HFFc6 (cell line): ENCODE measurements at regions not wholly inside any gene's neighbourhood (a gene's known extent, or its start where the extent isn't known, plus 50 kb on each side); places are given as distances from the start of the nearest gene placed in this dataset.

Experiments used
- DNase-seq: peaks from one replicate; pipeline ENCODE4 v3.0.0-alpha.2; 2018
- H3K27ac Mint-ChIP-seq: 2 replicates; pipeline ENCODE4 v1.8.0; 2020; ENCODE audit warnings: mild to moderate bottlenecking, mixed read lengths
- H3K27me3 Mint-ChIP-seq: 2 replicates; pipeline ENCODE4 v1.8.0; 2021; ENCODE audit warnings: mild to moderate bottlenecking, moderate library complexity, mixed read lengths; ENCODE audit not compliant: insufficient read depth
- H3K36me3 Mint-ChIP-seq: 2 replicates; pipeline ENCODE4 v1.8.0; 2021; ENCODE audit warnings: low read depth, mixed read lengths
- H3K4me1 Mint-ChIP-seq: 2 replicates; pipeline ENCODE4 v1.8.0; 2020; ENCODE audit warnings: low read depth, mixed read lengths
- H3K4me3 Mint-ChIP-seq: 2 replicates; pipeline ENCODE4 v1.8.0; 2020; ENCODE audit warnings: mild to moderate bottlenecking, moderate library complexity, mixed read lengths
- H3K9me3 Mint-ChIP-seq: 2 replicates; pipeline ENCODE4 v1.8.0; 2020; ENCODE audit warnings: mild to moderate bottlenecking, mixed read lengths
- TF ChIP-seq, protein P1 (sequence below): fragments of 200-600 bp; sonication (generic); IDR thresholded peaks from 2 replicates; pipeline ENCODE4 v1.5.0; 2021; ENCODE audit warnings: antibody characterized with exemption, mild to moderate bottlenecking

DNA sequence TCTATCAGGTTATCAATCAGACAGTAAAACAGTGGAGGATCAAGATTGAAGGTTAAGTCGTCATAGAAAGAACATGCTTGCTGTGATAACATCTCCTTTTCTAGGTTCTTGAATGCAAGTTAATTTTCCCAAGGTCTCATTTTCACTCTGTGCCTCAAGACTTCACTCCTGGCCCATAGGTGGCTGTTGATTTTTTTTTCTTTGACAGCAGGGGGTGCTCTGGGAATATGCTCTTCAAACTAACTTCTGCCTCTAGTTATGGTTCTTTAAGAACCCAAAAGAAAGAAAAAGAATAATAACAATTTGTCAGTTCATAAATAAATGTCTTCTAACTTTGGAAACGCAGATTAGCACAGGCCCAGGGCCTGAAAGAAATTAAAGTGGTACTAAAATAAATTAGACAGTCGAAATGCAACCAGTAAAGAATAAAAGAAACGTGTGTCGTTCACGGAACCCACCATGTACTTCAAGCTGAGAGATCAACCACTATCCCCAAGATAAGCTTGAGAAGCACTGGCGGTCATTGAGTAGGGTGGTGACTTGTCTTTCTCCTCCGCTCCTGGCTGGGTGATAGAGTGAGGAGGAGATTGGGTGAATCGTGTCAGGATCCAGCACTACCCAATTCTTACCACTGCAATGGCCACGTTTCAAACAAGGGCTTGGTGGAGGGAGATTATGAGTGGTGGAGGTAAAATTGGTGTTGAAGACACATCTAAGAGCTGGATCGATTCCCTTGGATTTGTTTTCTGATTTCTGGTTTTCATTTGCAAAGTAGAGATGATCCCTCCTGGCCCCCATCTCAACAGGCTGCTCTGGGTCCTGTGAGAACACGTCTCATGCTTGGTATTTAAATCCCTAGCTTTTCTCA is 93.4 kb upstream of the IRX4 start:
- Mint-ChIP-seq H3K27me3 (peaks cover 9% of the 10 kb centered on the region), H3K9me3 (peaks cover 9% of the 10 kb centered on the region; the same call in 1 of the 2 replicates), H3K27ac (no peak overlapping the region), H3K4me3 (no peak overlapping the region), H3K36me3 (no peaks in the 10 kb centered on the region), H3K4me1 (no peaks in the 10 kb centered on the region)
- TF ChIP-seq, protein P1, sequence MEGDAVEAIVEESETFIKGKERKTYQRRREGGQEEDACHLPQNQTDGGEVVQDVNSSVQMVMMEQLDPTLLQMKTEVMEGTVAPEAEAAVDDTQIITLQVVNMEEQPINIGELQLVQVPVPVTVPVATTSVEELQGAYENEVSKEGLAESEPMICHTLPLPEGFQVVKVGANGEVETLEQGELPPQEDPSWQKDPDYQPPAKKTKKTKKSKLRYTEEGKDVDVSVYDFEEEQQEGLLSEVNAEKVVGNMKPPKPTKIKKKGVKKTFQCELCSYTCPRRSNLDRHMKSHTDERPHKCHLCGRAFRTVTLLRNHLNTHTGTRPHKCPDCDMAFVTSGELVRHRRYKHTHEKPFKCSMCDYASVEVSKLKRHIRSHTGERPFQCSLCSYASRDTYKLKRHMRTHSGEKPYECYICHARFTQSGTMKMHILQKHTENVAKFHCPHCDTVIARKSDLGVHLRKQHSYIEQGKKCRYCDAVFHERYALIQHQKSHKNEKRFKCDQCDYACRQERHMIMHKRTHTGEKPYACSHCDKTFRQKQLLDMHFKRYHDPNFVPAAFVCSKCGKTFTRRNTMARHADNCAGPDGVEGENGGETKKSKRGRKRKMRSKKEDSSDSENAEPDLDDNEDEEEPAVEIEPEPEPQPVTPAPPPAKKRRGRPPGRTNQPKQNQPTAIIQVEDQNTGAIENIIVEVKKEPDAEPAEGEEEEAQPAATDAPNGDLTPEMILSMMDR, result no peak
- no peak for DNase-seq

DNA sequence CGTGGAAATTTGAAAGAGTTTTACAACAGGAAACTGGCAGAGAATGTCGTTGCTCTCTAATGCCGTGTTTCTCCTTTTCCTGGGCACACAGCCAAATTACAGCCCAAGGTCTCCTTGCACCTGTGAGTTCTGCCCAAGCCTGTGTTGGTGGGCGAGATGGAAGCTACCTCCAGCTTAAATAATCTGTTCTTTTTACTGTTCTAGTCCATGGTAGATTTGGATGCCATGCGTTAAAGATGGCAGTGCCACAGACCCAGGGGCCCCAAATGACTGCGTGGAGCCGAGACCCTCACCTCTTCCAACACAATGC is 92.6 kb upstream of the IRX4 start:
- Mint-ChIP-seq H3K27ac (no peak overlapping the region), H3K9me3 (peaks cover 9% of the 10 kb centered on the region; the same call in 1 of the 2 replicates), H3K4me3 (no peak overlapping the region), H3K27me3 (peaks cover 9% of the 10 kb centered on the region), H3K36me3 (no peaks in the 10 kb centered on the region), H3K4me1 (no peaks in the 10 kb centered on the region)
- TF ChIP-seq, protein P1, result no peak
- DNase-seq, result no peak

DNA sequence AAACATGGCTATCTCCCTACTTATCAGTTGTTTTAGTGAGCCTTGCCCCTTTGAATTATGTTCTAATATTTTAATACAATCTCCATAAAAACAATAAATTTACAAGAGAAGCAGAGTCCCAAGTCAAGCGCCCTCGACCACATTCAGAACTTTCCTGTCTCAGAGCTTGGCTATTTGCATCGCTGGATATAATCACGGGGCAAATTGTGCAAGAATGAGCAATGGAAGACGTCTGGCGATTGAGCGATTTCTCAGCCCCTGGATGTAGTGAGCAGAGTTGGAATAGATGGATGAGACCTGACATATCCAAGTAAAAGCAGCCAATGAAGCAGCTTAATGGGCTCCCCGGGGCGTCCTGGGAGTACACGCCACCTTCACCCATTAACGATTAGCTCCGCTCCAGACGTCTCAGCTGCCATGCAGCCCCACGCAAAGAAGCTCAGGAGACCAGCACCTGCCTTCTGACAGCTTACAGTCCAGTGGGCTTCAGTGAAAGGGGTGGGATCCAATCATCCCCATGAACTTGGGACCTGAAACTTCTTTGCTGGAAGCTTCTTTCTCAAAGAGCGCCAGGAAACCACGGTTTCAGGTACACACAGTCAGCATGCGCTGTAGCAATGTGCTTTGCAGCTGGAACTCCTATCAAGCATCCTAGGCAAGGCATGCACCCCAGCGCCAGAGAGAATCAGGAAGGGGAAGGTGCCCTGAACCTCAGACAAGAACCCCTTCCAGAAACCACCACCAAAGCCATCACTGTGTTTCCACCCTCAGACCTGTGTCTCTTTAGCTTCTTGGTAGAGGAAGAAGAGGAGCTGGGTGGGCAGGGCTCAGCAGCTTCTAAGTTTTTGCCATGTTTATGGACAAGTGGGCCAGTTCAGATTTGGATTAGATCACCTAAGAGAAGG is 92.0 kb upstream of the IRX4 start:
- no peak for DNase-seq
- Mint-ChIP-seq H3K36me3 (no peaks in the 10 kb centered on the region), H3K9me3 (peaks cover 9% of the 10 kb centered on the region; the same call in 1 of the 2 replicates), H3K27me3 (peaks cover 9% of the 10 kb centered on the region), H3K4me1 (no peaks in the 10 kb centered on the region), H3K27ac (no peak overlapping the region), H3K4me3 (no peak overlapping the region)
- TF ChIP-seq, protein P1, result no peak

DNA sequence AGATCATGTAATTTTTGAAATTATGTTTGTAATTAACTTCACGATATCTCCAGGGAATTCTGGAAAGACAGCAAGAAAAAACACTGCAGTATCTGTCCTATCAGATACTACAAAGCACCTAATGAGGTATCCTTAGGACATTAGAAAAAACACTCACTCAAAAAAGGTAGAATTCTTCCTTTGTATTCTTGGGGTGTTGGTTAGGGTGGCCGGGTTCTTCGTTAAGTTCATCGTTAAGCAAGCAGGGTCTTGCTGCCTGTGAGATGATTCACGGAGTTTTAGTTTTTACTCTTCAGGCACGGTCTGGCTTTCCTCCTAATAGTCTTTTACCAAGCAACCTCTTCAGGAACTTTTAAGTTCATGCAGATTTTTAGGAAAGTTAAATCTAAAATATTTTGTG is 91.4 kb upstream of the IRX4 start:
- Mint-ChIP-seq H3K36me3 (no peaks in the 10 kb centered on the region), H3K27me3 (peaks cover 9% of the 10 kb centered on the region), H3K4me1 (no peaks in the 10 kb centered on the region), H3K4me3 (no peak overlapping the region), H3K27ac (no peak overlapping the region), H3K9me3 (peaks cover 9% of the 10 kb centered on the region; the same call in 1 of the 2 replicates)
- TF ChIP-seq, protein P1, result no peak
- DNase-seq, result no peak

DNA sequence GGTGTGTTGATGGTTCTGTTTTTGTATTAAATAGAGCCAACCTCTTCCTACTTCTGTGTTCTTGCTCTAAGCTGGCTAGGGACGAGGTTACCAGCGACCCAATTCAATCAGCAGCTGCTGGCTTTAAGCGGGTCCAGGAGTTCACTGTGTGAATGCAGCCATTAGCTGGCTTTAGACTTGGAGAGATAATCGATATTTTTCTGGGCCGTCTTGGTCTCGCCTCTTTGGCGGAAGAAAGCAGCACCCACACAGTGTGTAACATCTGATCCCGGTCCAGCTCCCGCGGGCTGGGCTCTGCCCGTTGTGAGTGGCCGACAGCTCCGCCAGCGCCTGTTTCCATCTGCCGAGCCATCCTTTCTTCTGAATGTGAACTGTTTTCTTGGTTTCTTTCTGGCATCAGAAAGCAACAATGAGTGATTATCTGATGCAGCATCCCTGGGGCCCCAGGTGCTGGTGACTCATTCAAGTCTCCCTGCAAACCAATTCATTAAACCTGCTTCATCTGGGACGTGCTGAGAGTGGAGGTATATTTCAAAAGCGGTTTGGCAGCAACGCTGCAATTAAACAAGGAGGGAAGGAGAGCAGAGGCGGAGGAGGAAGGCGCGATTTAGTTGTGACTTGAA is 90.8 kb upstream of the IRX4 start:
- Mint-ChIP-seq H3K4me1 (no peaks in the 10 kb centered on the region), H3K36me3 (no peaks in the 10 kb centered on the region), H3K27me3 (peaks cover 9% of the 10 kb centered on the region), H3K4me3 (no peak overlapping the region), H3K9me3 (peaks cover 9% of the 10 kb centered on the region; the same call in 1 of the 2 replicates), H3K27ac (no peak overlapping the region)
- TF ChIP-seq, protein P1, result no peak
- no peak for DNase-seq
